Mesendoderm (in vitro differentiated cells): ENCODE measurements at regions not wholly inside any gene's neighbourhood (a gene's known extent, or its start where the extent isn't known, plus 50 kb on each side); places are given as distances from the start of the nearest gene placed in this dataset.

Experiments used
- DNase-seq: peaks from one replicate; pipeline ENCODE4 v3.0.0; 2013
- H2AK5ac ChIP-seq: 2 replicates; pipeline ENCODE4 v1.6.1; 2013; ENCODE audit warnings: low read length, inconsistent platforms
- H2BK120ac ChIP-seq: 2 replicates; pipeline ENCODE4 v1.6.1; 2013; ENCODE audit warnings: low read depth, mild to moderate bottlenecking, low read length, moderate library complexity, mixed read lengths
- H2BK15ac ChIP-seq: replicated peaks from 2 replicates; pipeline ENCODE4 v1.6.1; 2013; ENCODE audit warnings: low read depth, mild to moderate bottlenecking, moderate library complexity
- H2BK5ac ChIP-seq: 2 replicates; pipeline ENCODE4 v1.6.1; 2013; ENCODE audit warnings: low read length, inconsistent platforms
- H3K18ac ChIP-seq: 2 replicates; pipeline ENCODE4 v1.6.1; 2013; ENCODE audit warnings: mild to moderate bottlenecking, low read length, mixed read lengths
- H3K23ac ChIP-seq: one replicate; pipeline ENCODE4 v1.6.1; 2013; ENCODE audit warnings: low read length
- H3K27ac ChIP-seq: 2 replicates; pipeline ENCODE4 v1.5.1; 2013; ENCODE audit warnings: low read depth, mild to moderate bottlenecking, inconsistent platforms, low read length, moderate library complexity
- H3K27me3 ChIP-seq: 2 replicates; pipeline ENCODE4 v1.6.1; 2013; ENCODE audit warnings: low read length, control low read depth, mild to moderate bottlenecking, inconsistent platforms; ENCODE audit not compliant: insufficient read depth, poor library complexity
- H3K36me3 ChIP-seq: 2 replicates; pipeline ENCODE4 v1.6.1; 2013; ENCODE audit warnings: low read length, inconsistent platforms; ENCODE audit not compliant: control insufficient read depth, insufficient read depth
- H3K4ac ChIP-seq: one replicate; pipeline ENCODE4 v1.6.1; 2013; ENCODE audit warnings: low read depth, mild to moderate bottlenecking, low read length, moderate library complexity
- H3K4me1 ChIP-seq: 2 replicates; pipeline ENCODE4 v1.6.1; 2013; ENCODE audit warnings: low read depth, low read length, inconsistent platforms; ENCODE audit not compliant: control insufficient read depth
- H3K4me2 ChIP-seq: 2 replicates; pipeline ENCODE4 v1.6.1; 2013; ENCODE audit warnings: low read length
- H3K4me3 ChIP-seq: 2 replicates; pipeline ENCODE4 v1.5.1; 2013; ENCODE audit warnings: mild to moderate bottlenecking, low read length
- H3K56ac ChIP-seq: one replicate; pipeline ENCODE4 v1.6.1; 2013; ENCODE audit warnings: low read length
- H3K79me1 ChIP-seq: 2 replicates; pipeline ENCODE4 v1.6.1; 2013; ENCODE audit warnings: low read length, inconsistent platforms
- H3K79me2 ChIP-seq: 2 replicates; pipeline ENCODE4 v1.6.1; 2013; ENCODE audit warnings: mild to moderate bottlenecking, low read length; ENCODE audit not compliant: control insufficient read depth, insufficient read depth
- H3K9ac ChIP-seq: 2 replicates; pipeline ENCODE4 v1.6.1; 2013; ENCODE audit warnings: low read length, inconsistent platforms
- H4K5ac ChIP-seq: one replicate; pipeline ENCODE4 v1.6.1; 2013; ENCODE audit warnings: low read length
- H4K8ac ChIP-seq: one replicate; pipeline ENCODE4 v1.6.1; 2013; ENCODE audit warnings: low read depth, mild to moderate bottlenecking, control low read depth, low read length, moderate library complexity
- WGBS: extraction: QIAGEN DNeasy Blood & Tissue Kit; methylation state at CpG from one replicate; pipeline ENCODE4 v1.1.7; 2013; ENCODE audit warnings: low lambda C conversion rate, missing lambda C conversion rate; ENCODE audit not compliant: insufficient coverage; ENCODE audit errors: extremely low coverage; 5-methylcytosine and 5-hydroxymethylcytosine counted together

DNA sequence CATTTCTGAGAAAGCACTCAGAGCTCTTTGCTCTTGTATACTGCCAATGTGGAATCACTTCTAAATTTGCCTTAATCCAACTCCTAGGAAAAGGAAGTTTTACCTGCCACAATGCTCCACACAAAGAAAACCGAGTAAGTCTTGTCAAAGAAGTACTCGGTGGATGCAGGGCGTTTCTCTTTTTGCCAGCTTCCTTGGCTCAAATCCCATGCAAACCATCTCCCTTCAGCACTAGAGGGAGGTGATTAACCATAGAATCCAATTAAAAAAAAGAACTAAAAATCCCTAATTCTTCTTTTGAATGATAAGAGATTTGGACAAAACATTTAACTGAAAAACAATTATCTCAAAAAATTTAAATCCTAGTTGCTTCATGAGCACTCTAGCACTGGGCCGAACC lies 129.0 kb downstream of the RPRM start:
- Histone ChIP-seq H3K36me3 (no peaks in the 10 kb centered on the region), H2AK5ac (no peak overlapping the region), H4K5ac (no peak overlapping the region), H3K4me2 (no peak overlapping the region), H3K79me1 (no peaks in the 10 kb centered on the region), H2BK15ac (no peak overlapping the region), H3K56ac (no peak overlapping the region), H3K4me3 (no peak overlapping the region), H2BK120ac (no peak overlapping the region), H3K9ac (no peak overlapping the region), H2BK5ac (no peak overlapping the region), H4K8ac (no peak overlapping the region), H3K23ac (no peak overlapping the region), H3K18ac (no peak overlapping the region), H3K4me1 (no peaks in the 10 kb centered on the region), H3K79me2 (no peaks in the 10 kb centered on the region), H3K27me3 (no peaks in the 10 kb centered on the region), H3K4ac (no peak overlapping the region), H3K27ac (no peak overlapping the region)
- DNase-seq = no peak
- no CpG with 5 or more reads among the region's 4 CpGs for WGBS

DNA sequence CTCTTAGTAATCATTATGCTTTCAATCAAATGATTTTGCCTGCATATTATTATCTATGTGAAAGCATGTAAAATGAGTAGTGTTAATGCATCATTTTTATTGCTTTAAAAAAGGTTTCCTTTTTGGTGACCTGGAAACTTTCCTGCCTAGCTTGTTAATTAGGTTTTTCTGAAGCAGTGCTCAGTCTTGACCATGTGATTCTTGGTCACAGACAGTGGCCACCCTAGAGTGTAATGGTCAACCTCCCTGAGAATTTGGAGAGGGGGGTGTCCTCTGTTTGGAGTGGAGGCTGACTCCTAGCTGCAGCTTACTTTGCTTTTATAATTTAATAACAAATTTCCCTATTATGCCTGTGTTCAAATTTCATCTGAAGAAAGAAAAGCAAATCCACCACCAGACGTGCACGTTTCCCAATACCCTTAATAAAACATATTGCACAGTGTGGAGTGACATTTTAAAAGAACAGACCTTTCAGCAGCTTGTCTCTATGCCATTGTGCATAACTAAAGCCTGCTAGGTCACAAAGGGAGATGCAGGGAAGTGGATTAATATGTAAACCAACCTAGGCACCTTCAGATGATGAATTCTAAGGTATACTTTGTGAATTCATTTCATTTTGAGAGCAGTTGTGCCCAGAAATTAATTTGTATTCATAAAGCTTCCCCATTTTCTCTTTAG lies 130.6 kb downstream of the RPRM start:
- Histone ChIP-seq H3K4me3 (no peak overlapping the region), H2AK5ac (no peak overlapping the region), H3K18ac (no peak overlapping the region), H2BK15ac (no peak overlapping the region), H3K27ac (no peak overlapping the region), H3K4ac (no peak overlapping the region), H3K79me2 (no peaks in the 10 kb centered on the region), H4K5ac (no peak overlapping the region), H3K56ac (no peak overlapping the region), H2BK120ac (no peak overlapping the region), H3K36me3 (no peaks in the 10 kb centered on the region), H4K8ac (no peak overlapping the region), H3K9ac (no peak overlapping the region), H3K79me1 (no peaks in the 10 kb centered on the region), H3K4me1 (no peaks in the 10 kb centered on the region), H3K4me2 (no peak overlapping the region), H2BK5ac (no peak overlapping the region), H3K27me3 (no peaks in the 10 kb centered on the region), H3K23ac (no peak overlapping the region)
- no peak for DNase-seq
- no CpG with 5 or more reads among the region's 2 CpGs for WGBS

GRCh38 chr2:153320879-153321278 lies 157.7 kb downstream of the RPRM start:
- Histone ChIP-seq H4K8ac (no peak overlapping the region), H2AK5ac (no peak overlapping the region), H3K9ac (no peak overlapping the region), H3K4me2 (no peak overlapping the region), H3K4ac (no peak overlapping the region), H3K27me3 (no peaks in the 10 kb centered on the region), H3K4me1 (no peaks in the 10 kb centered on the region), H2BK5ac (no peak overlapping the region), H3K36me3 (no peaks in the 10 kb centered on the region), H3K27ac (no peak overlapping the region), H4K5ac (no peak overlapping the region), H3K56ac (no peak overlapping the region), H3K4me3 (no peak overlapping the region), H3K23ac (no peak overlapping the region), H3K18ac (no peak overlapping the region), H2BK15ac (no peak overlapping the region), H3K79me1 (no peaks in the 10 kb centered on the region), H3K79me2 (no peaks in the 10 kb centered on the region), H2BK120ac (no peak overlapping the region)
- no peak for DNase-seq

GRCh38 chr2:153311432-153311831 lies 167.1 kb downstream of the RPRM start:
- Histone ChIP-seq H3K9ac (no peak overlapping the region), H2BK120ac (no peak overlapping the region), H3K4me3 (no peak overlapping the region), H3K27ac (no peak overlapping the region), H2AK5ac (no peak overlapping the region), H3K18ac (no peak overlapping the region), H3K79me1 (no peaks in the 10 kb centered on the region), H3K4me2 (no peak overlapping the region), H2BK5ac (no peak overlapping the region), H4K5ac (no peak overlapping the region), H3K79me2 (no peaks in the 10 kb centered on the region), H2BK15ac (no peak overlapping the region), H3K4me1 (no peaks in the 10 kb centered on the region), H3K36me3 (no peaks in the 10 kb centered on the region), H4K8ac (no peak overlapping the region), H3K4ac (no peak overlapping the region), H3K27me3 (no peaks in the 10 kb centered on the region), H3K56ac (no peak overlapping the region), H3K23ac (no peak overlapping the region)
- DNase-seq = no peak
- no CpG with 5 or more reads among the region's 8 CpGs for WGBS

DNA sequence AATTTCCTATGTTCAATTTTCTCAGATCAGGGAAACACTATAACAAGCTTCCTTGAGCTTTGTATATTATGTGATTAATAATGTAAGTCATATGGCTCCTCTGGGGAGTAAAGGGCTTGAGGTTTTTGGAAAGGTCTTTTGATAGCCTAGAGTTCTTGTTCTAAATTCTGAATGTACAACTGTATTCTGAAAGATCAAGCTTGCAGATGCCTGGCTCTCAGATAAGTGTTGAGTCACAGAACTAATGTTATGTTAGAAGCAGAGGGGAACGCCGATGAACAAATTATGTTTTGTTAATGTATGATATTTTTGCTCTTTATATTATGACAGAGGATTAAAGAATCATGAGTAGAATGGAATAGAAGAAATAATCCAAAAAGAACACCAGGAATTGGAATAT lies 170.1 kb downstream of the RPRM start:
- Histone ChIP-seq H3K4me2 (no peak overlapping the region), H3K4me1 (no peaks in the 10 kb centered on the region), H3K36me3 (no peaks in the 10 kb centered on the region), H4K8ac (no peak overlapping the region), H4K5ac (no peak overlapping the region), H2BK120ac (no peak overlapping the region), H3K79me1 (no peaks in the 10 kb centered on the region), H3K18ac (no peak overlapping the region), H3K23ac (no peak overlapping the region), H3K56ac (no peak overlapping the region), H2AK5ac (no peak overlapping the region), H3K9ac (no peak overlapping the region), H3K4me3 (no peak overlapping the region), H2BK5ac (no peak overlapping the region), H3K4ac (no peak overlapping the region), H3K27ac (no peak overlapping the region), H3K27me3 (no peaks in the 10 kb centered on the region), H2BK15ac (no peak overlapping the region), H3K79me2 (no peaks in the 10 kb centered on the region)
- WGBS = no CpG with 5 or more reads among the region's 2 CpGs
- DNase-seq = no peak

DNA sequence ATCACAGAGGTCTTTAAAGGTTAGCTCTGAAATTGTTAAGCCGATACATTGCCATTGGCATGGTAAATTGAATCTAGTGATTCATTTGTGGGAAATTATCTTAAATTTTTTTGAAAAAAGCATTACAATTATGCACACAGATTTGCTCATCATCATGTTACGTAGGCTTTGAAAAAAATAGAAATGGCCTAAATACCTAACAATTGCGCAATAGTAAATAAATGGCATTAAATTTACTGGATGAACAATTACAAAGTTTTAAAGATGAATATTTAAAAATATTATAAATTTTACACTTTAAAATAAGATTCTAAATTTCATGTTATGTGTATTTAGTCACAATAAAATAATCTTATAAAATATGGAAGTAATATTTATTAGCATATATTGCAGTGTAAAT lies 171.3 kb downstream of the RPRM start:
- no peaks in the 10 kb centered on the region for H3K79me1 ChIP-seq
- no peak overlapping the region for H2AK5ac ChIP-seq
- no CpG with 5 or more reads among the region's 3 CpGs for WGBS
- H3K56ac ChIP-seq = no peak overlapping the region
- no peak overlapping the region for H2BK120ac ChIP-seq
- H3K18ac ChIP-seq = no peak overlapping the region
- DNase-seq = no peak
- H3K36me3 ChIP-seq = no peaks in the 10 kb centered on the region
- H3K27ac ChIP-seq = no peak overlapping the region
- no peaks in the 10 kb centered on the region for H3K4me1 ChIP-seq
- H2BK5ac ChIP-seq = no peak overlapping the region
- no peak overlapping the region for H4K8ac ChIP-seq
- H3K27me3 ChIP-seq = no peaks in the 10 kb centered on the region
- no peaks in the 10 kb centered on the region for H3K79me2 ChIP-seq
- H3K4me3 ChIP-seq = no peak overlapping the region
- no peak overlapping the region for H3K4me2 ChIP-seq
- H3K9ac ChIP-seq = no peak overlapping the region
- H3K4ac ChIP-seq = no peak overlapping the region
- H3K23ac ChIP-seq = no peak overlapping the region
- H2BK15ac ChIP-seq = no peak overlapping the region
- H4K5ac ChIP-seq = no peak overlapping the region
